B cell (primary cell): ENCODE measurements at regions not wholly inside any gene's neighbourhood (a gene's known extent, or its start where the extent isn't known, plus 50 kb on each side); places are given as distances from the start of the nearest gene placed in this dataset.

Experiments used
- ATAC-seq: fragments of 200-7000 bp; cut with Tn5 transposase; one replicate; pipeline ENCODE4 v1.10.0; 2021; ENCODE audit warnings: low read depth, mild to moderate bottlenecking, moderate number of reproducible peaks, moderate library complexity
- CTCF ChIA-PET: fragments of 350-600 bp; sonication (Branson Sonifier 250); formaldehyde crosslinking; loops from one replicate; lab custom pipeline; 2021; ENCODE audit warnings: antibody characterized with exemption, inconsistent platforms; lab: Charles Lee
- POLR2A ChIA-PET: fragments of 350-600 bp; sonication (Branson Sonifier 250); formaldehyde crosslinking; loops from one replicate; lab custom pipeline; 2021; ENCODE audit warnings: antibody characterized with exemption; lab: Charles Lee
- DNase-seq: peaks from one replicate; pipeline ENCODE4 v3.0.0; 2013
- H2AFZ ChIP-seq: 2 replicates; pipeline ENCODE4 v1.6.1; 2012; ENCODE audit warnings: mild to moderate bottlenecking, low read depth, low read length; ENCODE audit not compliant: insufficient read depth, poor library complexity, severe bottlenecking
- H3K27ac ChIP-seq, 2 donors: 1 replicate in 1 of 2; 2 replicates in 1 of 2; pipeline ENCODE4 v1.5.1; 2012 to 2013; ENCODE audit warnings: low read length in 2 of 2, mild to moderate bottlenecking in 2 of 2, moderate library complexity in 1 of 2
- H3K27me3 ChIP-seq, 4 experiments: fragments of 200-600 bp in 1 of 4; sonication (generic) in 1 of 4; replicated peaks in 1 of 4; 1 replicate in 2 of 4; 2 replicates in 2 of 4; pipeline versions ENCODE4 v1.6.1 to v1.7.0; 2013 to 2016; ENCODE audit warnings: low read length in 3 of 4, mild to moderate bottlenecking in 2 of 4, mixed read lengths in 1 of 4, moderate library complexity in 1 of 4; ENCODE audit not compliant: insufficient read depth in 4 of 4, control insufficient read depth in 3 of 4; ENCODE audit errors: control extremely low read depth in 1 of 4
- H3K36me3 ChIP-seq, 2 experiments: replicated peaks in 1 of 2; 1 replicate in 1 of 2; 2 replicates in 1 of 2; pipeline versions ENCODE4 v1.6.1 to v1.7.1; 2013; ENCODE audit warnings: low read length in 1 of 2; ENCODE audit not compliant: insufficient read depth in 2 of 2, control insufficient read depth in 1 of 2; ENCODE audit errors: control extremely low read depth in 1 of 2, extremely low read depth in 1 of 2
- H3K4me1 ChIP-seq, 2 donors: fragments of 200-600 bp in 1 of 2; sonication (generic) in 1 of 2; 1 replicate in 1 of 2; 2 replicates in 1 of 2; pipeline versions ENCODE4 v1.5.1 to v1.6.1; 2013 to 2017; ENCODE audit warnings: low read length in 2 of 2; ENCODE audit not compliant: control insufficient read depth in 2 of 2, insufficient read depth in 2 of 2
- H3K4me2 ChIP-seq: replicated peaks from 2 replicates; pipeline ENCODE3; 2012; ENCODE audit warnings: mild to moderate bottlenecking, low read depth, low read length; ENCODE audit not compliant: poor library complexity, severe bottlenecking
- H3K4me3 ChIP-seq, 5 experiments: fragments of 200-600 bp in 1 of 5; sonication (generic) in 1 of 5; 1 replicate in 3 of 5; 2 replicates in 2 of 5; pipeline versions ENCODE4 v1.5.1 to v1.7.0; 2011 to 2016; ENCODE audit warnings: low read length in 4 of 5, mild to moderate bottlenecking in 4 of 5, low read depth in 2 of 5, control low read depth in 1 of 5, moderate library complexity in 1 of 5; ENCODE audit not compliant: insufficient read depth in 1 of 5; ENCODE audit errors: control extremely low read depth in 1 of 5, extremely low read depth in 1 of 5
- H3K79me2 ChIP-seq: fragments of 200-600 bp; sonication (generic); one replicate; pipeline ENCODE4 v1.6.0; 2016; ENCODE audit warnings: low read length; ENCODE audit not compliant: control insufficient read depth, insufficient read depth
- H3K9ac ChIP-seq: fragments of 200-600 bp; sonication (generic); 2 replicates; pipeline ENCODE4 v1.6.1; 2017; ENCODE audit warnings: mild to moderate bottlenecking, low read length, moderate library complexity
- H3K9me3 ChIP-seq, 3 donors: one replicate each; pipeline versions ENCODE4 v1.6.1 to v1.7.1; 2013; ENCODE audit warnings: low read length in 2 of 3; ENCODE audit not compliant: control insufficient read depth in 2 of 3, insufficient read depth in 1 of 3; ENCODE audit errors: control extremely low read depth in 1 of 3
- H4K20me1 ChIP-seq: 2 replicates; pipeline ENCODE4 v1.6.0; 2012; ENCODE audit warnings: mild to moderate bottlenecking, low read length; ENCODE audit not compliant: insufficient read depth, control insufficient read depth, poor library complexity, severe bottlenecking
- H3K27ac Mint-ChIP-seq: one replicate; pipeline ENCODE4 v1.8.0; 2021; ENCODE audit warnings: mixed read lengths
- H3K27me3 Mint-ChIP-seq: one replicate; pipeline ENCODE4 v1.8.0; 2021; ENCODE audit warnings: mixed read lengths
- H3K4me1 Mint-ChIP-seq: one replicate; pipeline ENCODE4 v1.8.0; 2021; ENCODE audit warnings: mixed read lengths
- H3K4me3 Mint-ChIP-seq: one replicate; pipeline ENCODE4 v1.8.0; 2021; ENCODE audit warnings: mixed read lengths
- H3K9me3 Mint-ChIP-seq: one replicate; pipeline ENCODE4 v1.8.0; 2022; ENCODE audit warnings: mixed read lengths; ENCODE audit not compliant: insufficient read depth
- CTCF ChIP-seq: fragments of 200-600 bp; IDR thresholded peaks from one replicate; pipeline ENCODE4 v1.8.0; 2022; ENCODE audit warnings: antibody characterized with exemption, mild to moderate bottlenecking
- EZH2 ChIP-seq: IDR thresholded peaks from 2 replicates; pipeline ENCODE4 v1.6.1; 2012; ENCODE audit warnings: borderline replicate concordance, low read depth, mild to moderate bottlenecking, moderate library complexity, low read length; ENCODE audit not compliant: insufficient read depth, poor library complexity, severe bottlenecking
- WGBS: methylation state at CpG from one replicate; pipeline ENCODE4 v1.1.5; 2013; ENCODE audit warnings: missing lambda C conversion rate; ENCODE audit not compliant: insufficient coverage; 5-methylcytosine and 5-hydroxymethylcytosine counted together
- intact Hi-C: fragments of 100-400 bp; cut with micrococcal nuclease; formaldehyde crosslinking; loops from one replicate; pipeline ENCODE4 v1.10.0; 2022

DNA sequence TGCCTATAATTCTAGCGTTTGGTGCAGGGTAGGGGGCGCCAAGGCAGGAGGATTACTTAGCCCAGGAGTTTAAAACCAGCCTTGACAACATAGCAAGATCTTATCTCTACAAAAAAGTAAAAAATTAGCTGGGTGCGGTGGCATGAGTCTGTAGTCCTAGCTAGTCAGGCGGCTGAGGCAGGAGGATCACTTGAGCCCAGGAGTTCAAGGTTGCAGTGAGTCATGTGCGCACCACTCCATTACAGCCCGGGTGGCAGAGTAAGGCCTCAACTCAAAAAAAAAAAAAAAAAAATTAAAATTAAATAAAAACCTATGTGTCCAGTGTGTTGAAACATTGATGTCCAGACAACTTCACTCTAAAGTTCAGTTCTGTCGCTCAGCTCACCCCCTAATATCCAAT lies 78.2 kb upstream of the SOX2 start:
- no peak for TF ChIP-seq CTCF
- no peak for TF ChIP-seq EZH2
- H3K79me2 ChIP-seq = no peaks in the 10 kb centered on the region
- intact Hi-C loops = no loop called here
- no peak overlapping the region for H3K27ac ChIP-seq
- H4K20me1 ChIP-seq = no peaks in the 10 kb centered on the region
- Mint-ChIP-seq H3K27ac (no peak overlapping the region), H3K4me3 (no peak overlapping the region), H3K27me3 (peaks cover 4% of the 10 kb centered on the region), H3K4me1 (no peaks in the 10 kb centered on the region), H3K9me3 (no peaks in the 10 kb centered on the region)
- H3K9me3 ChIP-seq = no peaks in the 10 kb centered on the region
- no peak overlapping the region for H3K9ac ChIP-seq
- no peak overlapping the region for H2AFZ ChIP-seq
- H3K4me1 ChIP-seq = no peaks in the 10 kb centered on the region
- no peak overlapping the region for H3K4me3 ChIP-seq
- H3K27me3 ChIP-seq = no peaks in the 10 kb centered on the region
- 100% methylated on average over 4 of the region's 7 CpGs for WGBS
- POLR2A ChIA-PET = no interaction called here
- DNase-seq = no peak
- H3K4me2 ChIP-seq = no peak overlapping the region
- no peaks in the 10 kb centered on the region for H3K36me3 ChIP-seq
- CTCF ChIA-PET = no interaction called here
- no peak for ATAC-seq

GRCh38 chr3:181631901-181632300 lies 79.8 kb upstream of the SOX2 start:
- H3K27ac Mint-ChIP-seq = no peak overlapping the region
- Histone ChIP-seq H3K4me2 (no peak overlapping the region), H3K4me1 (no peaks in the 10 kb centered on the region), H3K4me3 (no peak overlapping the region), H3K27ac (no peak overlapping the region), H3K9ac (no peak overlapping the region), H3K27me3 (no peaks in the 10 kb centered on the region), H3K79me2 (no peaks in the 10 kb centered on the region), H3K9me3 (no peaks in the 10 kb centered on the region), H4K20me1 (no peaks in the 10 kb centered on the region), H3K36me3 (no peaks in the 10 kb centered on the region), H2AFZ (no peak overlapping the region)
- WGBS = 79% methylated on average over 2 of the region's 3 CpGs
- ATAC-seq = no peak
- no peak for DNase-seq
- H3K27me3 Mint-ChIP-seq = peaks cover 7% of the 10 kb centered on the region
- no peaks in the 10 kb centered on the region for H3K9me3 Mint-ChIP-seq
- ChIA-PET CTCF (no interaction called here), POLR2A (no interaction called here)
- no peak overlapping the region for H3K4me3 Mint-ChIP-seq
- TF ChIP-seq CTCF (no peak), EZH2 (no peak)
- H3K4me1 Mint-ChIP-seq = no peaks in the 10 kb centered on the region
- intact Hi-C loops = no loop called here
